A549 (cell line): ENCODE measurements at regions not wholly inside any gene's neighbourhood (a gene's known extent, or its start where the extent isn't known, plus 50 kb on each side); places are given as distances from the start of the nearest gene placed in this dataset.
A peak's percentile ranks its signal among the peaks of the same experiment; 100 is the strongest.

Source experiments
- EP300 ChIP-seq, 2 experiments: fragments of >200 bp; sonication (Bioruptor Twin); formaldehyde crosslinking; IDR thresholded peaks; 2 replicates in 1 of 2; 3 replicates in 1 of 2; pipeline ENCODE4 v1.6.1; 2016 to 2017
- TF ChIP-seq, protein P1 (sequence below): fragments of >200 bp; sonication (Bioruptor Twin); formaldehyde crosslinking; IDR thresholded peaks from 3 replicates; pipeline ENCODE4 v1.5.1; 2016

DNA sequence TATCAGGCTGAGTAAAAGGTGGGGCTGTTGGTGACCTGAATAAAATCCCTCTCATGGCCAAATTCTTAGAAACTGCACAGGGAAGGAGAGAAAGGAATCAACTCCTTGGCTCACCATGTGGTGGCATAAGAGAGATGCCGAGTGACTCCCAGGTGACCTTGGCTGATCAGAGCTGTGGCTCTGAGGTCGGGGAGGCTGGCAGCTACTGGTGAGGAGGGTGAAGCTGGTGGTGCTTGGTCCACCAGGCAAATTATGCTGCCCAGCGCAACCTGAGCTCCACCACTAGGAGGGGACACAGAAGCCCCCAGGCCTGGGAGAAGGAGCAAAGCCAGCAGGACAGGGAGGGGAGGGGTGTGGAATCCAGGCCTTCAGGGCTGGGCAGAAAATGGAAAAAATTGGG, 111.2 kb upstream of the IL12B start:
- TF ChIP-seq, protein P1, sequence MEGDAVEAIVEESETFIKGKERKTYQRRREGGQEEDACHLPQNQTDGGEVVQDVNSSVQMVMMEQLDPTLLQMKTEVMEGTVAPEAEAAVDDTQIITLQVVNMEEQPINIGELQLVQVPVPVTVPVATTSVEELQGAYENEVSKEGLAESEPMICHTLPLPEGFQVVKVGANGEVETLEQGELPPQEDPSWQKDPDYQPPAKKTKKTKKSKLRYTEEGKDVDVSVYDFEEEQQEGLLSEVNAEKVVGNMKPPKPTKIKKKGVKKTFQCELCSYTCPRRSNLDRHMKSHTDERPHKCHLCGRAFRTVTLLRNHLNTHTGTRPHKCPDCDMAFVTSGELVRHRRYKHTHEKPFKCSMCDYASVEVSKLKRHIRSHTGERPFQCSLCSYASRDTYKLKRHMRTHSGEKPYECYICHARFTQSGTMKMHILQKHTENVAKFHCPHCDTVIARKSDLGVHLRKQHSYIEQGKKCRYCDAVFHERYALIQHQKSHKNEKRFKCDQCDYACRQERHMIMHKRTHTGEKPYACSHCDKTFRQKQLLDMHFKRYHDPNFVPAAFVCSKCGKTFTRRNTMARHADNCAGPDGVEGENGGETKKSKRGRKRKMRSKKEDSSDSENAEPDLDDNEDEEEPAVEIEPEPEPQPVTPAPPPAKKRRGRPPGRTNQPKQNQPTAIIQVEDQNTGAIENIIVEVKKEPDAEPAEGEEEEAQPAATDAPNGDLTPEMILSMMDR = peak; percentile 4; the same call in 1 of the 3 replicates
- no peak for TF ChIP-seq EP300 (IDR thresholded peaks at IDR 0.05)
